Hepatocyte (in vitro differentiated cells): ENCODE measurements at regions not wholly inside any gene's neighbourhood (a gene's known extent, or its start where the extent isn't known, plus 50 kb on each side); places are given as distances from the start of the nearest gene placed in this dataset.

ENCODE experiments used
- DNase-seq: peaks from one replicate; pipeline ENCODE4 v3.0.0-alpha.2; 2016; ENCODE audit warnings: low spot score
- H2AFZ ChIP-seq: fragments of 200-600 bp; sonication (generic); 2 replicates; pipeline ENCODE4 v1.6.0; 2016; ENCODE audit warnings: antibody characterized with exemption, mild to moderate bottlenecking
- H3K27ac ChIP-seq: fragments of 200-600 bp; sonication (generic); 2 replicates; pipeline ENCODE4 v1.5.1; 2016; ENCODE audit warnings: mild to moderate bottlenecking
- H3K27me3 ChIP-seq: fragments of 200-600 bp; sonication (generic); 2 replicates; pipeline ENCODE4 v1.6.1; 2016
- H3K36me3 ChIP-seq: fragments of 200-600 bp; sonication (generic); replicated peaks from 2 replicates; pipeline ENCODE4 v1.5.1; 2016; ENCODE audit warnings: low read depth; ENCODE audit not compliant: insufficient read depth
- H3K4me1 ChIP-seq: fragments of 200-600 bp; sonication (generic); 2 replicates; pipeline ENCODE4 v1.5.1; 2016; ENCODE audit warnings: mild to moderate bottlenecking, moderate library complexity; ENCODE audit not compliant: insufficient read depth
- H3K4me2 ChIP-seq: fragments of 200-600 bp; sonication (generic); 2 replicates; pipeline ENCODE4 v1.6.0; 2016
- H3K4me3 ChIP-seq: fragments of 200-600 bp; sonication (generic); 2 replicates; pipeline ENCODE4 v1.5.1; 2016; ENCODE audit warnings: mild to moderate bottlenecking
- H3K79me2 ChIP-seq: fragments of 200-600 bp; sonication (generic); 2 replicates; pipeline ENCODE4 v1.6.0; 2017; ENCODE audit warnings: mild to moderate bottlenecking
- H3K9me2 ChIP-seq: fragments of 200-600 bp; sonication (generic); replicated peaks from 2 replicates; pipeline ENCODE4 v1.6.0; 2017; ENCODE audit warnings: mild to moderate bottlenecking; ENCODE audit not compliant: insufficient read depth
- H3K9me3 ChIP-seq: fragments of 200-600 bp; sonication (generic); 2 replicates; pipeline ENCODE4 v1.5.1; 2016; ENCODE audit warnings: low read depth, mild to moderate bottlenecking
- H4K20me1 ChIP-seq: fragments of 200-600 bp; sonication (generic); 2 replicates; pipeline ENCODE4 v1.6.0; 2016; ENCODE audit warnings: mild to moderate bottlenecking; ENCODE audit not compliant: insufficient read depth, poor library complexity, severe bottlenecking
- CTCF ChIP-seq: fragments of 200-600 bp; sonication (generic); IDR thresholded peaks from 2 replicates; pipeline ENCODE4 v1.5.1; 2016; ENCODE audit warnings: antibody characterized with exemption, mild to moderate bottlenecking; ENCODE audit not compliant: poor library complexity
- EZH2 ChIP-seq: fragments of 200-600 bp; sonication (generic); IDR thresholded peaks from 2 replicates; pipeline ENCODE4 v1.6.1; 2016; ENCODE audit warnings: antibody characterized with exemption, mild to moderate bottlenecking, borderline replicate concordance
- EZH2phosphoT487 ChIP-seq: fragments of 200-600 bp; sonication (generic); IDR thresholded peaks from one replicate; pipeline ENCODE4 v1.6.1; 2018; ENCODE audit warnings: antibody characterized with exemption, mild to moderate bottlenecking, low read depth, moderate library complexity; ENCODE audit not compliant: unreplicated experiment, severe bottlenecking
- WGBS: methylation state at CpG from one replicate; pipeline ENCODE4 v1.1.6; 2016; ENCODE audit warnings: low lambda C conversion rate; ENCODE audit errors: missing lambda C conversion rate; 5-methylcytosine and 5-hydroxymethylcytosine counted together

- H3K36me3 ChIP-seq = no peaks in the 10 kb centered on the region
- H3K79me2 ChIP-seq = no peaks in the 10 kb centered on the region
- TF ChIP-seq EZH2phosphoT487 = no peak
- TF ChIP-seq EZH2 = no peak
- no peak for TF ChIP-seq CTCF
- no peaks in the 10 kb centered on the region for H3K9me3 ChIP-seq
- H3K4me3 ChIP-seq = no peak overlapping the region
- H3K27ac ChIP-seq = no peak overlapping the region
- 89% methylated on average over 8 of the region's 8 CpGs for WGBS
- no peak for DNase-seq
- H2AFZ ChIP-seq = no peak overlapping the region
- no peak overlapping the region for H3K4me2 ChIP-seq
- H4K20me1 ChIP-seq = no peaks in the 10 kb centered on the region
- peaks cover 11% of the 10 kb centered on the region for H3K27me3 ChIP-seq
- H3K4me1 ChIP-seq = no peaks in the 10 kb centered on the region
- H3K9me2 ChIP-seq = no peaks in the 10 kb centered on the region
Observed at GRCh38 chr11:45569776-45570175, 95.6 kb downstream of the CHST1 start.

- H3K4me2 ChIP-seq = no peak overlapping the region
- peak; percentile 28 for DNase-seq
- H3K27ac ChIP-seq = peak overlapping the region; percentile 40
- H2AFZ ChIP-seq = no peak overlapping the region
- no peaks in the 10 kb centered on the region for H3K79me2 ChIP-seq
- TF ChIP-seq EZH2phosphoT487 (no peak), CTCF (no peak)
- no peak overlapping the region for H3K4me3 ChIP-seq
- 54% methylated on average over 4 of the region's 4 CpGs for WGBS
- no peaks in the 10 kb centered on the region for H4K20me1 ChIP-seq
- H3K9me3 ChIP-seq = no peaks in the 10 kb centered on the region
- no peaks in the 10 kb centered on the region for H3K36me3 ChIP-seq
- H3K27me3 ChIP-seq = peaks cover 23% of the 10 kb centered on the region
- no peaks in the 10 kb centered on the region for H3K9me2 ChIP-seq
- no peaks in the 10 kb centered on the region for H3K4me1 ChIP-seq
Observed at GRCh38 chr11:45568049-45568448, 97.4 kb downstream of the CHST1 start.

GRCh38 chr11:45565446-45565988, 99.9 kb downstream of the CHST1 start:
- Histone ChIP-seq H4K20me1 (no peaks in the 10 kb centered on the region), H3K4me1 (peaks cover under 1% of the 10 kb centered on the region), H3K27ac (no peak overlapping the region), H3K4me3 (no peak overlapping the region), H3K4me2 (no peak overlapping the region), H3K36me3 (no peaks in the 10 kb centered on the region), H2AFZ (no peak overlapping the region), H3K9me3 (no peaks in the 10 kb centered on the region), H3K27me3 (peaks cover 18% of the 10 kb centered on the region), H3K79me2 (no peaks in the 10 kb centered on the region), H3K9me2 (no peaks in the 10 kb centered on the region)
- TF ChIP-seq EZH2 = no peak
- no peak for TF ChIP-seq EZH2phosphoT487
- TF ChIP-seq CTCF = no peak
- 86% methylated on average over 4 of the region's 4 CpGs for WGBS
- DNase-seq = no peak

- Histone ChIP-seq H3K4me1 (peaks cover 5% of the 10 kb centered on the region), H3K27me3 (peaks cover 18% of the 10 kb centered on the region)
- WGBS = 32% methylated on average over 10 of the region's 10 CpGs
Observed at GRCh38 chr11:45563810-45564209, 101.6 kb downstream of the CHST1 start.

More at GRCh38 chr11:45563810-45564209, 101.6 kb downstream of the CHST1 start:
- Histone ChIP-seq H3K79me2 (no peaks in the 10 kb centered on the region), H3K9me3 (no peaks in the 10 kb centered on the region), H2AFZ (no peak overlapping the region), H3K4me3 (no peak overlapping the region), H3K36me3 (no peaks in the 10 kb centered on the region), H3K27ac (no peak overlapping the region), H4K20me1 (no peaks in the 10 kb centered on the region), H3K4me2 (no peak overlapping the region), H3K9me2 (no peaks in the 10 kb centered on the region)
- TF ChIP-seq EZH2phosphoT487 (no peak), CTCF (no peak), EZH2 (no peak)
- DNase-seq = no peak
